ENCODE measurements at regions not wholly inside any gene's neighbourhood (a gene's known extent, or its start where the extent isn't known, plus 50 kb on each side); places are given as distances from the start of the nearest gene placed in this dataset.
A peak's percentile ranks its signal among the peaks of the same experiment; 100 is the strongest.

- no peak for DNase-seq
Measured at GRCh38 chr12:127267128-127267527, 999.8 kb upstream of the TMEM132C start.

GRCh38 chr12:127268213-127268612 is 998.8 kb upstream of the TMEM132C start:
- no peak for DNase-seq

GRCh38 chr12:127268706-127269425 is 998.1 kb upstream of the TMEM132C start:
- no peak for DNase-seq

- DNase-seq = no peak
Measured at GRCh38 chr12:127270193-127270592, 996.8 kb upstream of the TMEM132C start.

- DNase-seq = no peak
Measured at GRCh38 chr12:127271776-127272175, 995.2 kb upstream of the TMEM132C start.

- DNase-seq = peak; percentile 45
Measured at GRCh38 chr12:127272864-127273263, 994.1 kb upstream of the TMEM132C start.

- DNase-seq = no peak
Measured at GRCh38 chr12:127273626-127274025, 993.3 kb upstream of the TMEM132C start.

- DNase-seq = no peak
Measured at GRCh38 chr12:127275416-127275815, 991.6 kb upstream of the TMEM132C start.

- DNase-seq = no peak
Measured at GRCh38 chr12:127277882-127278281, 989.1 kb upstream of the TMEM132C start.

GRCh38 chr12:127278351-127278750 is 988.6 kb upstream of the TMEM132C start:
- no peak for DNase-seq

- DNase-seq = no peak
Measured at GRCh38 chr12:127280393-127281275, 986.3 kb upstream of the TMEM132C start.

- no peak for DNase-seq
Measured at GRCh38 chr12:127282786-127283565, 984.0 kb upstream of the TMEM132C start.

GRCh38 chr12:127284021-127284420 is 982.9 kb upstream of the TMEM132C start:
- peak; percentile 25 for DNase-seq

- peak; percentile 62 for DNase-seq
Measured at GRCh38 chr12:127284870-127285431, 982.0 kb upstream of the TMEM132C start.

GRCh38 chr12:127286281-127286680 is 980.7 kb upstream of the TMEM132C start:
- DNase-seq = no peak

GRCh38 chr12:127287256-127287655 is 979.7 kb upstream of the TMEM132C start:
- DNase-seq = no peak

GRCh38 chr12:127290251-127290650 is 976.7 kb upstream of the TMEM132C start:
- DNase-seq = no peak

- no peak for DNase-seq
Measured at GRCh38 chr12:127292736-127293135, 974.2 kb upstream of the TMEM132C start.

GRCh38 chr12:127293507-127294310 is 973.3 kb upstream of the TMEM132C start:
- DNase-seq = peak; percentile 40

GRCh38 chr12:127294651-127295210 is 972.2 kb upstream of the TMEM132C start:
- no peak for DNase-seq

- DNase-seq = no peak
Measured at GRCh38 chr12:127295630-127296029, 971.3 kb upstream of the TMEM132C start.

- DNase-seq = no peak
Measured at GRCh38 chr12:127296591-127296990, 970.4 kb upstream of the TMEM132C start.

Measured in GOT3 (cell line).